GM06990 (cell line): ENCODE measurements at regions not wholly inside any gene's neighbourhood (a gene's known extent, or its start where the extent isn't known, plus 50 kb on each side); places are given as distances from the start of the nearest gene placed in this dataset.

ENCODE experiments used
- DNase-seq: peaks from one replicate; pipeline ENCODE4 v3.0.0-alpha.2; 2011; ENCODE audit not compliant: insufficient read length; ENCODE audit errors: extremely low read depth
- H3K27me3 ChIP-seq: replicated peaks from 2 replicates; pipeline ENCODE4 v1.6.0; 2011; ENCODE audit warnings: low read length; ENCODE audit not compliant: control insufficient read depth, insufficient read depth
- H3K36me3 ChIP-seq: 2 replicates; pipeline ENCODE4 v1.5.1; 2011; ENCODE audit warnings: low read length; ENCODE audit not compliant: control insufficient read depth, insufficient read depth
- H3K4me3 ChIP-seq: replicated peaks from 2 replicates; pipeline ENCODE4 v1.5.1; 2011; ENCODE audit warnings: low read depth, mild to moderate bottlenecking, control low read depth, low read length
- TF ChIP-seq, protein P1 (sequence below): IDR thresholded peaks from 2 replicates; pipeline ENCODE4 v1.5.1; 2011; ENCODE audit warnings: low read length, control low read depth, mild to moderate bottlenecking, inconsistent platforms; ENCODE audit not compliant: insufficient read depth, poor library complexity, severe bottlenecking

DNA sequence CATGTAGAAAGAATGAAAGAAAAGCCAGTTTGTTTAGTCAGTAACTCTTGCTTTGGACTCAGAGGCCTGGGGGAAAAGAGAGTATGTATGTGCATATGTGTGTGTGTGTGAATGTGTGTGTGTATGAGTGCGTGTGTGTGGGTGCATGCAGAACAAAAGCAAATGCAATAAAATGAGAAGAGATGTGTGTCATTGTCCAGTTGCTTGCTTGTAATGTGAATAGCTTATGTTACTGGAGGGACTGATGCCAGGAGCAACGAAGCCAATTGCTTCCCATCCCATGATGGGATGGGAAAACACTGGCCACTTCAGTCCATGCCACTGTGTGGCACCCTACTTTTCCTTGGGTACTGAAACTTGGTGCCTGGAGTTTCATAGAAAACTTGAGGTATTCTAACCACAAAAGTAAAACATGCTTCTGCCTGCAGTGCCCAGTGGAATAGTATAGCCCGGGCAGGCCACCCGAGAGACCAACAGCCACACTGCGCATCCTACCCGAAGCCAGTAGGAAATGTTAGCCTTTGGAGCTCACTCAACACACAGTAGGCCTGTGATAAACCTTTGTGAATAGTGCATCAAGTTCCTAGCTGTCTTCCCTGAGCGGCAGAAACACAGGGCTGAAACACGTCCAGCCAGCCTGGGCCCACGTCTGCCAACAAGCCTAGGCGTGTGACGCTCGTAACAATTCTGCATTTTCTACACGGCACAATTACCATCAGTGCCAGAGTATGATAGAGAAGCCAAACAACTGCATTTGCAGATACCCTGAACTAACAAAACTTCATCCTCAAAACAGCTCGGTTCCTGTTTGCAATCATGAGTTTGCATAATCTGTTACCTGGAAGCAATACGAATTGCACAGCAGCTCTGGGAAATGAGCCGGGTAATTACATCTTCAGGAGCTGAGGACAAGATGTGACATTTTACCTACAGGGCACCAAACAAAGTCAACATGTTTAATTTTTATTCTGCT lies 198.1 kb downstream of the SYK start:
- no peak overlapping the region for H3K4me3 ChIP-seq
- no peaks in the 10 kb centered on the region for H3K36me3 ChIP-seq
- no peaks in the 10 kb centered on the region; the same call in none of the 2 replicates for H3K27me3 ChIP-seq
- TF ChIP-seq, protein P1, sequence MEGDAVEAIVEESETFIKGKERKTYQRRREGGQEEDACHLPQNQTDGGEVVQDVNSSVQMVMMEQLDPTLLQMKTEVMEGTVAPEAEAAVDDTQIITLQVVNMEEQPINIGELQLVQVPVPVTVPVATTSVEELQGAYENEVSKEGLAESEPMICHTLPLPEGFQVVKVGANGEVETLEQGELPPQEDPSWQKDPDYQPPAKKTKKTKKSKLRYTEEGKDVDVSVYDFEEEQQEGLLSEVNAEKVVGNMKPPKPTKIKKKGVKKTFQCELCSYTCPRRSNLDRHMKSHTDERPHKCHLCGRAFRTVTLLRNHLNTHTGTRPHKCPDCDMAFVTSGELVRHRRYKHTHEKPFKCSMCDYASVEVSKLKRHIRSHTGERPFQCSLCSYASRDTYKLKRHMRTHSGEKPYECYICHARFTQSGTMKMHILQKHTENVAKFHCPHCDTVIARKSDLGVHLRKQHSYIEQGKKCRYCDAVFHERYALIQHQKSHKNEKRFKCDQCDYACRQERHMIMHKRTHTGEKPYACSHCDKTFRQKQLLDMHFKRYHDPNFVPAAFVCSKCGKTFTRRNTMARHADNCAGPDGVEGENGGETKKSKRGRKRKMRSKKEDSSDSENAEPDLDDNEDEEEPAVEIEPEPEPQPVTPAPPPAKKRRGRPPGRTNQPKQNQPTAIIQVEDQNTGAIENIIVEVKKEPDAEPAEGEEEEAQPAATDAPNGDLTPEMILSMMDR, result no peak
- DNase-seq, result no peak

DNA sequence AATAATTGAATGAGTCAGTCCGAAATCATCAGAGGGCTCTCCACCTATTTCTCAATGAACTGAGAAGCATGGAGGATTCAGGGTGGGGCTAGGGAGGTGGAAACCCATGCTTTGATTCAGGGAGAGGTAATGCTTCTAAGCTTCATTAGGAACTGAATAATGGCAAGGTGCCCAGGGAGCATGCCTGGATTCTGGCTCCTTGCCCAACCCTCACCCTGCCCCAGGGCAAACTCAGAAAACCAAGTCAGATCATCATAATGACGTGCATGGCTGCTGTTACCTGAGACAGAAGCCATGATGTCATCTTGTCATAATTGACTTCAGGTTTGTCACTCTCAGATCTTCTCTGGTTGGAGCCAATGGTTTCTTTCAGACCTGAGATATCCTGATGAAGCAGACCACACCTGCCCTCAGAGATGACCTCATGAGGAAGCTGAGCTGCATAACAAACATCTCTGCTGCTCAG lies 199.6 kb downstream of the SYK start:
- no peaks in the 10 kb centered on the region for H3K36me3 ChIP-seq
- DNase-seq, result no peak
- TF ChIP-seq, protein P1, result no peak

DNA sequence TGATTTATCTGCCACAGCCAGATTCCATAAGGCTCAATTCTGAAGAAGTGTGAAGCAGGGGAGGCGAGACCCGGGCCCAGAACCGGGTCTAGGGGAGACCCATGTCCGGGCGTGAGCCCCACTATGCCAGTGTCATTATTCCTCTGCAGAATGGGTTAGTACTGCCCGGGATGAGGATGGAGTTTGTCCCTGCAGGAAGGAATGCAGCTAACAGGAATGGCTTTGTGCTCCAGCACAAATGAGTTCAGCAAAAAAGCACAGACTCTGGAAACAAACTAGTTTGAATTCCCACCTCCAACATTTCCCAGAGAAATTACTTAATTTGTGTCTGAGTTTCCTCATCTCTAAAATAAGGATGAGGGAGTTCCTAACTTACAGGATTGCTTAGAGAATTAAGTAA lies 202.9 kb downstream of the SYK start:
- H3K4me3 ChIP-seq, result no peak overlapping the region
- DNase-seq, result no peak
- TF ChIP-seq, protein P1, result no peak
- H3K36me3 ChIP-seq, result no peaks in the 10 kb centered on the region
- H3K27me3 ChIP-seq, result no peaks in the 10 kb centered on the region; the same call in none of the 2 replicates

More for the DNA sequence above, 199.6 kb downstream of the SYK start:
- no peak overlapping the region for H3K4me3 ChIP-seq
- no peaks in the 10 kb centered on the region; the same call in none of the 2 replicates for H3K27me3 ChIP-seq

DNA sequence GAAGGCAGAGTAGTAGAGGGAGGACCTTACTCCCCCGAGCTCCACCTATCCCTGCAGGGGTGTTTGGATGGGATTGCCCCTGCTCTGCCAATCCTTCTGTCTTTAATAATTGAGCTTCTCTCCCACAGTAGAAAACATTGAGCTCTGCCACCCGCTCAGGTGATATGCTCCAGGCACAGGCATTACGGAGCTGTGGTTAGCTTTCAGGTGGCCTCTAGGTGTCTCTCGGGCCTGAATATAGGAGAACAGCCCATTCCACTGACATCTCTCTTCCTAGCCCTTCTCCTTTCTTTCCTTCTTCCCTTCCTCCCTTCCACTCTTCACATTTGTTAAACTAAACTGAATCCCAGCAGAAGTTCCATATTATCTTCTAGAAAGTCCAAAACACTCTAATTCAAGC lies 203.4 kb downstream of the SYK start:
- H3K36me3 ChIP-seq, result no peaks in the 10 kb centered on the region
- H3K27me3 ChIP-seq, result no peaks in the 10 kb centered on the region; the same call in 1 of the 2 replicates
- TF ChIP-seq, protein P1, result peak; percentile 12
- H3K4me3 ChIP-seq, result no peak overlapping the region
- DNase-seq, result no peak

DNA sequence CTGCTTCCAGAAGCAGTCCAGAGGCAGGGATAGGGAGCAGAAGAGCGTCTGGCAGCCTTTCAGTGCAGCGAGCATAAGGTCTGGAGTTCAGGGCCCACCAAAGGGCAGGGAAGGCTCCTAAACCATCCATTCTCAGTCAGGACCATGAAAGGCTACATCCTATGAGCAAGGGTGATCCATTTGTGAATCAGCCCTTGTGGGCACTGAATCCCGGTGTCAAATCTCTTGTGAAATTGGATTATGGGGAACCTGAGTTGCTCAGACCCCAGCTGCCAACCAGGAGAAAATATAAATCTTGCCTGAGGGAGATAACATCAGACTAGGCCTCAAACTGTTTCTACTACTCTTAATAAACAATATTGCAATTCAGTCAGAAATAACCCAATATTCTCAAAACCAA lies 204.4 kb downstream of the SYK start:
- DNase-seq, result no peak

More for the DNA sequence above, 204.4 kb downstream of the SYK start:
- no peaks in the 10 kb centered on the region for H3K36me3 ChIP-seq
- TF ChIP-seq, protein P1, result no peak
- H3K4me3 ChIP-seq, result no peak overlapping the region
- H3K27me3 ChIP-seq, result no peaks in the 10 kb centered on the region; the same call in 1 of the 2 replicates
